Mammary epithelial cell (primary cell): ENCODE measurements at regions not wholly inside any gene's neighbourhood (a gene's known extent, or its start where the extent isn't known, plus 50 kb on each side); places are given as distances from the start of the nearest gene placed in this dataset.

Experiments used
- CTCF ChIP-seq, 2 donors: IDR thresholded peaks in 1 of 2; conservative IDR thresholded peaks in 1 of 2; 2 replicates each; pipeline ENCODE4 v1.5.1; 2011 to 2012; ENCODE audit warnings: inconsistent platforms in 2 of 2, low read length in 2 of 2, mild to moderate bottlenecking in 2 of 2, control low read depth in 1 of 2, low read depth in 1 of 2; ENCODE audit not compliant: insufficient read depth in 1 of 2; ENCODE audit errors: extremely low read depth in 1 of 2
- EZH2 ChIP-seq: IDR thresholded peaks from 2 replicates; pipeline ENCODE4 v1.6.1; 2012; ENCODE audit warnings: low read length, inconsistent platforms, borderline replicate concordance

GRCh38 chr5:159697530-159697929 is 218.8 kb upstream of the ADRA1B start:
- TF ChIP-seq EZH2 (no peak), CTCF (conservative IDR thresholded peaks at IDR 0.05 in 1 of 2, IDR thresholded peaks at IDR 0.05 in 1 of 2; ENCODE audit: extremely low read depth in 1 of 2, insufficient read depth in 1 of 2, low read depth in 1 of 2, low read length in 2 of 2) (no peak)
